ENCODE measurements at regions not wholly inside any gene's neighbourhood (a gene's known extent, or its start where the extent isn't known, plus 50 kb on each side); places are given as distances from the start of the nearest gene placed in this dataset.

DNA sequence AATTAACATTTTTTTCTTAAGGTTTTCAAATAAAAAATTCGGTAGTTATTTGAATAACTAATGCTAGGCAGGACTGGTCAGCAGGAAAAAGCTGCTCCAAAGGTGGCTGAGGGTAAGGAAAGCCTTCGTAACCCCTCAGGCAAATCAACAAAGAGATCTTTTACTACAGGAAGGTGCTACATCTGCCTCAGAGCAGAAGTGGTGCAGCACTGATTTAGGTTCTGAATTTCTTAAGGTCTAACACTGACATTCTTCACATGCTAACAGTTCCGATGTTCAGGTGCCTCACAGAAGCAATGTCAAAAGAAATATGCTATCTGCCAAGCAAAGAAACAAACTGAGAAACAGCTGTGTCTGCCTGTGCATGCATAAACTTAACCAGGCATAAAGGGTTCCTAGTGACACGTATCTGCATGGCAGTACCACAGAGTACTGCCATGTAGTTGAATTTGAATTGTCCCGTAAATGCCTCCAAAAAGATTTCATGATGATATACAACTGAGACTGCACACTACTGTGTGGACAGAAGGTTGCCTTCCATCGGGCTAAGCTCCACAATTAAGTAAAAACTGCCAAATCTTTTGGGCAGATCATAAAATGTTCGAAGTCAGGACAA, 275.0 kb upstream of the NSMCE3 start:
- TF ChIP-seq, protein P1, sequence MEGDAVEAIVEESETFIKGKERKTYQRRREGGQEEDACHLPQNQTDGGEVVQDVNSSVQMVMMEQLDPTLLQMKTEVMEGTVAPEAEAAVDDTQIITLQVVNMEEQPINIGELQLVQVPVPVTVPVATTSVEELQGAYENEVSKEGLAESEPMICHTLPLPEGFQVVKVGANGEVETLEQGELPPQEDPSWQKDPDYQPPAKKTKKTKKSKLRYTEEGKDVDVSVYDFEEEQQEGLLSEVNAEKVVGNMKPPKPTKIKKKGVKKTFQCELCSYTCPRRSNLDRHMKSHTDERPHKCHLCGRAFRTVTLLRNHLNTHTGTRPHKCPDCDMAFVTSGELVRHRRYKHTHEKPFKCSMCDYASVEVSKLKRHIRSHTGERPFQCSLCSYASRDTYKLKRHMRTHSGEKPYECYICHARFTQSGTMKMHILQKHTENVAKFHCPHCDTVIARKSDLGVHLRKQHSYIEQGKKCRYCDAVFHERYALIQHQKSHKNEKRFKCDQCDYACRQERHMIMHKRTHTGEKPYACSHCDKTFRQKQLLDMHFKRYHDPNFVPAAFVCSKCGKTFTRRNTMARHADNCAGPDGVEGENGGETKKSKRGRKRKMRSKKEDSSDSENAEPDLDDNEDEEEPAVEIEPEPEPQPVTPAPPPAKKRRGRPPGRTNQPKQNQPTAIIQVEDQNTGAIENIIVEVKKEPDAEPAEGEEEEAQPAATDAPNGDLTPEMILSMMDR (IDR thresholded peaks at IDR 0.05; ENCODE audit: insufficient read depth, low read depth, low read length, missing control alignments), result no peak
- no peak for DNase-seq (ENCODE audit: low read depth)
- no peak overlapping the region for H3K4me3 ChIP-seq (ENCODE audit: low read depth, low read length)

DNA sequence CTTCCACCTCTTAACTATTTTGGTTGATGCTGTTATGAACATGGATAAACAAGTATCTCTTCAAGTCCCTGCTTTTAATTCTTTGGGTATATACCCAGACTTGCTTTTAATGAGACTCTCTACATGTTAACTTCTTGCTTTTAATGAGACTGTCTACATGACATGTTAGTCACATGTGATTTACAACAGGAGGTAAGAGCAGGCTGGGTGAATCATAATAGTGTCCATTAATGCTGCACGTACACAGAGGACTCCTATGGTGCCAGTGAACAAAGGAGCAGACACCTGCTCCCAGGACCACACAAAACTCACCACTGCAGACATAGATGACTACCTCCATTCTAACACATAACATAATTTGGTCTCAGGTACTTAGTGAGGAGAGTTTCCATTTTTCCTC, 273.4 kb upstream of the NSMCE3 start:
- no peak for DNase-seq (ENCODE audit: low read depth)
- no peak overlapping the region for H3K4me3 ChIP-seq (ENCODE audit: low read depth, low read length)
- TF ChIP-seq, protein P1 (IDR thresholded peaks at IDR 0.05; ENCODE audit: insufficient read depth, low read depth, low read length, missing control alignments), result no peak

GRCh38 chr15:29541309-29541708, 271.7 kb upstream of the NSMCE3 start:
- DNase-seq (ENCODE audit: low read depth), result no peak
- H3K4me3 ChIP-seq (ENCODE audit: low read depth, low read length), result no peak overlapping the region
- TF ChIP-seq, protein P1 (IDR thresholded peaks at IDR 0.05; ENCODE audit: insufficient read depth, low read depth, low read length, missing control alignments), result no peak

DNA sequence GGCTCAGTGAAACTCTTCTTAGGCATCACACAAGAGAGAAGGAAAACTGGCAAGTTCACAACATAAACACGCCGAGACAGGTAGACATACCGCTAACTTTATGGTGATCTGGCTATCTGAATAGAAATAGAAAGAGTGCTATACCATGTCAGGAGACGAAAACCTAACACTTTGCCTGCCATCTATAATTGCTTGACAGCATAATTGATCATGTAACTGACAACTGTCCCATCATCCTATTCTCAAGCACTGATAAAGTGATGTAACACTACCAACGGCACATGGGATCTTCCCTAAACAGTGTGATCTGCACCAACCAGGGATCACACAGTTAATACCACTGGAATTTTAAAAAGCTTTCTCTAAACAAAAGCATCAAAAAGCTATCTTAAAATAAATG, 270.9 kb upstream of the NSMCE3 start:
- no peak overlapping the region for H3K4me3 ChIP-seq (ENCODE audit: low read depth, low read length)
- TF ChIP-seq, protein P1 (IDR thresholded peaks at IDR 0.05; ENCODE audit: insufficient read depth, low read depth, low read length, missing control alignments), result no peak
- DNase-seq (ENCODE audit: low read depth), result no peak

GRCh38 chr15:29539736-29540135, 270.1 kb upstream of the NSMCE3 start:
- TF ChIP-seq, protein P1 (IDR thresholded peaks at IDR 0.05; ENCODE audit: insufficient read depth, low read depth, low read length, missing control alignments), result no peak
- DNase-seq (ENCODE audit: low read depth), result no peak

DNA sequence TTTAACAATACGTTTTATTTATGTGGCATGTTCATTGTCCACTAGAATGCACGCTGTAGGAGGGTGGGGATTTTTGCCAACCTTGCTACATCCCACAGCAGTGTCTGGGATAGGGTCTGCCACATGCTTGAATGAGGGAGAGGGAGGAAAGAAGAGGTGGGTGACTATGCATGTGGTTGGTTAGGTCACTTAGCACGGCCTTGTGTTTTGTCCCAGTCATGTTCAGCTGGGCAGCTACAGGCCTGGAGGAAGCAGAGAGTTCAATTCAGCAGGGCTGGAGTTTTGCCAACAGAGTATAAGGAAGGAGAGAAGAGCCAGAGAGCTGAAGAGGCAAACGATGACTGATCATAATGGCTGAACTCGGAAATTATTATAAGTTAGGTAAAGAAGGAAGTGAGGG, 268.4 kb upstream of the NSMCE3 start:
- TF ChIP-seq, protein P1 (IDR thresholded peaks at IDR 0.05; ENCODE audit: insufficient read depth, low read depth, low read length, missing control alignments), result no peak
- no peak overlapping the region for H3K4me3 ChIP-seq (ENCODE audit: low read depth, low read length)
- no peak for DNase-seq (ENCODE audit: low read depth)

More at GRCh38 chr15:29539736-29540135, 270.1 kb upstream of the NSMCE3 start:
- H3K4me3 ChIP-seq (ENCODE audit: low read depth, low read length), result no peak overlapping the region

GRCh38 chr15:29535952-29536351, 266.3 kb upstream of the NSMCE3 start:
- TF ChIP-seq, protein P1 (IDR thresholded peaks at IDR 0.05; ENCODE audit: insufficient read depth, low read depth, low read length, missing control alignments), result no peak
- DNase-seq (ENCODE audit: low read depth), result no peak
- H3K4me3 ChIP-seq (ENCODE audit: low read depth, low read length), result no peak overlapping the region
